Gastrocnemius medialis (tissue), 4 donors: ENCODE measurements at regions not wholly inside any gene's neighbourhood (a gene's known extent, or its start where the extent isn't known, plus 50 kb on each side); places are given as distances from the start of the nearest gene placed in this dataset.

Experiments
- ATAC-seq, 2 donors: fragments of 150-250 bp; one replicate each; pipeline ENCODE4 v1.9.1; 2016
- DNase-seq, 2 donors: peaks; one replicate each; pipeline ENCODE4 v3.0.0-alpha.2; 2019
- H3K27ac ChIP-seq, 4 donors: fragments of 200-600 bp; sonication (generic); 1 replicate in 1 of 4; 2 replicates in 3 of 4; pipeline ENCODE4 v1.5.1; 2016 to 2018; ENCODE audit warnings: mild to moderate bottlenecking in 2 of 4, moderate library complexity in 1 of 4
- H3K27me3 ChIP-seq, 3 donors: fragments of 200-600 bp; sonication (generic) in 2 of 3; 1 replicate in 1 of 3; 2 replicates in 2 of 3; pipeline versions ENCODE4 v1.5.1 to v1.6.0; 2016 to 2019; ENCODE audit warnings: mild to moderate bottlenecking in 1 of 3, moderate library complexity in 1 of 3
- H3K36me3 ChIP-seq, 2 donors: fragments of 200-600 bp; sonication (generic) in 1 of 2; one replicate each; pipeline ENCODE4 v1.5.1; 2017 to 2018
- H3K4me1 ChIP-seq, 2 donors: fragments of 200-600 bp; sonication (generic) in 1 of 2; one replicate each; pipeline ENCODE4 v1.5.1; 2016 to 2017; ENCODE audit warnings: mild to moderate bottlenecking in 2 of 2
- H3K4me3 ChIP-seq, 4 donors: fragments of 200-600 bp; sonication (generic) in 3 of 4; 1 replicate in 1 of 4; 2 replicates in 3 of 4; pipeline ENCODE4 v1.5.1; 2016 to 2019; ENCODE audit warnings: mild to moderate bottlenecking in 2 of 4
- H3K9me3 ChIP-seq, 3 donors: fragments of 200-600 bp; sonication (generic) in 2 of 3; 1 replicate in 1 of 3; 2 replicates in 2 of 3; pipeline ENCODE4 v1.5.1; 2016 to 2019
- CTCF ChIP-seq, 5 experiments: fragments of 450-650 bp in 3 of 5; fragments of 200-600 bp in 2 of 5; sonication (generic) in 2 of 5; IDR thresholded peaks in 4 of 5; conservative IDR thresholded peaks in 1 of 5; 1 replicate in 4 of 5; 2 replicates in 1 of 5; pipeline ENCODE4 v1.5.1; 2016 to 2019; ENCODE audit warnings: antibody characterized with exemption in 5 of 5, mild to moderate bottlenecking in 3 of 5, moderate library complexity in 3 of 5
- POLR2A ChIP-seq, 2 donors: fragments of 450-650 bp; IDR thresholded peaks; one replicate each; pipeline ENCODE4 v1.6.1; 2017; ENCODE audit warnings: antibody characterized with exemption in 2 of 2, mild to moderate bottlenecking in 2 of 2, moderate library complexity in 2 of 2
- in situ Hi-C, 4 donors: fragments of 200-750 bp; cut with MboI; loops; one replicate each; pipeline versions ENCODE4 v1.15.0 to v1.8.0; 2017; ENCODE audit warnings: low sequenced_read_pairs in 4 of 4
- intact Hi-C: fragments of 100-400 bp; cut with DNase I; formaldehyde crosslinking; loops from one replicate; pipeline ENCODE4 v1.15.1; 2023; ENCODE audit warnings: low total_unique reads

DNA sequence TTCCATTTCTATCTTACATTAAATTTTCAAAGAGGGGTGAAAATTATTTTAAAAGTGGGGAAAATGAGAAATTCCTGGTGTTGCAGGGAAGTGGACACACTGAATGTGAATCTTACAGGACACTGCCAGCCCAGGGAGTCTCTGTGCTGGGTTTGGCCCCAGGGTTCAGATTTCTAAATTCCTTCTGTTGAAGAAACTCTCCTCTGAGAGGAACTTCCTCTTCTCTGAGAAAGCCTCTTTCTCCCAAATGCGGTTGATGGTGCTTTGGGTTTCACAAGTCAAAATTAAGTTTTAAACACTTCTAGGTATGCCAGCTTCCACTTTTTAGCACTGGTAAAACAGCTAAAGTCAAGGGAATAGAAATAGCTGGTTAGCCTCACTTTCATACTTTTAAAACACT lies 317.9 kb upstream of the ITGA1 start:
- no peaks in the 10 kb centered on the region for H3K27me3 ChIP-seq
- ATAC-seq (no peak), DNase-seq (no peak)
- no peak overlapping the region for H3K4me3 ChIP-seq
- no peaks in the 10 kb centered on the region for H3K4me1 ChIP-seq
- H3K9me3 ChIP-seq = no peaks in the 10 kb centered on the region
- no peak overlapping the region for H3K27ac ChIP-seq
- in situ Hi-C loops = no loop called here
- H3K36me3 ChIP-seq = no peaks in the 10 kb centered on the region
- no peak for TF ChIP-seq POLR2A (IDR thresholded peaks at IDR 0.05)
- TF ChIP-seq CTCF (IDR thresholded peaks at IDR 0.05 in 4 of 5, conservative IDR thresholded peaks at IDR 0.05 in 1 of 5) = no peak
- intact Hi-C loops = no loop called here

DNA sequence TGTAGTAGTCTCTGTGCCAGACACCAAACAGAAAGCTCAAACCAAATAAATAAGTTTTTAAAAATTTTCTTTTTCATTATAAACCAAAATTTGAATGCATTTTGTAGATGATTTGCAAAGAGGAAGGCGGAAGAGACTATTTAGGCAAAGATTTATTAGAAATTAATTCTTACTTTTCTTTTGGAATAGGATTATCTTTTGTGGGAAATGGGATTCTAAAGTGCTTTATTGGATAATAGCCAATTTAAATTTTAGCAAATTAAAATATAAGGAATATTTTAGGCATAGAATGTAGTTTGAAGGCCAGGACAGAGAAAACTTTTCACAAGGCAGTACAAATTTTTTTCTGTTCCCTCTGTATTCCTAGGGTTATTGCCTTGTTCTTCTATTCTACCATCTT lies 311.4 kb upstream of the ITGA1 start:
- no peak overlapping the region for H3K27ac ChIP-seq
- H3K36me3 ChIP-seq = no peaks in the 10 kb centered on the region
- intact Hi-C loops = no loop called here
- no peaks in the 10 kb centered on the region for H3K4me1 ChIP-seq
- DNase-seq (no peak), ATAC-seq (no peak)
- H3K9me3 ChIP-seq = no peaks in the 10 kb centered on the region
- H3K4me3 ChIP-seq = no peak overlapping the region
- in situ Hi-C loops = no loop called here
- TF ChIP-seq CTCF (IDR thresholded peaks at IDR 0.05 in 4 of 5, conservative IDR thresholded peaks at IDR 0.05 in 1 of 5) (no peak), POLR2A (IDR thresholded peaks at IDR 0.05) (no peak)
- no peaks in the 10 kb centered on the region for H3K27me3 ChIP-seq

DNA sequence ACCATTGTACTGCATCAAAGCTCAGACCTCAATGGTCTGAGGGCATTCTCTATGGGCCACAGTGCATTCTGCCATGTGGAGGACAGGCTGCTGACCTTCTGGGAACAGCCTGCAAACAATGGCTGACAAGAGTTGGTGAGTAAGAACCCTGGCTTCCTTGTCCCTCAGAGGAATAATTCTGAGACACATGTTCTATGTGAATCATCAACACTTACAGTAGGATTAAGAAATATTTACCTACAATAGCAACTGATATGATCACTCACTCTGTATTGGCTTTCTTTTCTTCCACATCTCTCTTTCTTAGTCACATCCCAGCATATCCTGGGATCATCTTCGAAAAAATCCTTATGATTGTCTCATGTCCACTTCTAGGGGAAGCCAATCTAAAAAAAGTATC lies 306.5 kb upstream of the ITGA1 start:
- Histone ChIP-seq H3K36me3 (no peaks in the 10 kb centered on the region), H3K4me1 (no peaks in the 10 kb centered on the region), H3K4me3 (no peak overlapping the region), H3K27me3 (no peaks in the 10 kb centered on the region), H3K27ac (no peak overlapping the region), H3K9me3 (no peaks in the 10 kb centered on the region)
- DNase-seq (no peak), ATAC-seq (no peak)
- intact Hi-C loops = no loop called here
- no peak for TF ChIP-seq POLR2A (IDR thresholded peaks at IDR 0.05)
- no peak for TF ChIP-seq CTCF (IDR thresholded peaks at IDR 0.05 in 4 of 5, conservative IDR thresholded peaks at IDR 0.05 in 1 of 5)
- in situ Hi-C loops = no loop called here

DNA sequence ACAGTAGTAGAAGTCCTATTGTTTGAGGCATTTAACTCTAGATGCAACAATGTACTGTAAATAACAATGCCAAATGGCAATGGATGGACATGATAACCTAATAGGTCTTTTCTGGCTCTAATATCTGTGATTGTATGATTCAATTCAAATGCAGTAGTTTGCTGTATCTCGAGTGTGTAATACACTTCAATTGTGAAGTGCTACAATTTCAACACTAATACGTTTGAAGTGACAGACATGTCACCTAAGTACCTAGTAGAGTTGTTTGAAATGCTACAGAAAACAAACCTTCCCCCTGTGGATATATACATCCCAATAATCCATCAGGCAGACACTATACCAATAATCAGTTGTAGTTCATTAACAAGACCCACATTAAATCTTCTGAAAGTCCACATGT lies 305.9 kb upstream of the ITGA1 start:
- DNase-seq (no peak), ATAC-seq (no peak)
- H3K9me3 ChIP-seq = no peaks in the 10 kb centered on the region
- H3K27ac ChIP-seq = no peak overlapping the region
- H3K4me3 ChIP-seq = no peak overlapping the region
- intact Hi-C loops = no loop called here
- H3K36me3 ChIP-seq = no peaks in the 10 kb centered on the region
- no peaks in the 10 kb centered on the region for H3K4me1 ChIP-seq
- TF ChIP-seq CTCF (IDR thresholded peaks at IDR 0.05 in 4 of 5, conservative IDR thresholded peaks at IDR 0.05 in 1 of 5) (no peak), POLR2A (IDR thresholded peaks at IDR 0.05) (no peak)
- no peaks in the 10 kb centered on the region for H3K27me3 ChIP-seq
- in situ Hi-C loops = no loop called here

DNA sequence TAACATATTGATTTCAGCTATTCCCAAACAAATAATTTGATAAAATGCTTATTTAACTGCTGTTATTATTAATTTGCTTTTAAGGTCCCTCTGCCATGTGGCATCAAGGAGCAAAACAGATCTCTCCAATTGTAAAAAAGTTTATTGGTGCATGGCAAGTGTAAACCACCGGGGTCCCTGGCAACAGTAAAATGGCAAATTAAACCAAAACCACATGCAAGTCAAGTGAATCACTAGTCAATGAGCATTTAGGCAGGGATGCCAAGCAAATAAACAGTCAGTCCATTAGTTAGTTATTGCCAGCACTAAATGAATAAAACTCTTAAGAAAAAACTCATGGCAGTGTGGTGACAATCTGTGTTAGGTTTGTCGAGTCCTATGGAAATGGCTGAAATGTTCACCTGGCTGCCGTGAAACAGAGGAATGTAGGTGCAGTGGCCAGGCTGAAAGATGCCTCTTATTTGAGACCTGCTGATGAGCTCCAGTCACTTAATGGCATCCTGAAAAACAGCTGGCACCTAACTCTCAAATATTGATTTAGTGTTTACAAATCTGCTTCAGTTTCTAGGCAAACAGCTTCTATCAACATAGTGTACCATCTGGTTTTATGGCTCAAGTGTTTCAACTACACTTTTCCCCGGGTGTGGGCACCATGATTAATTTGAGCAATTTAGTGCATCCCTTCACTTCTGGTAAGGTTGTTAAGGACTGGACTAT lies 296.5 kb upstream of the ITGA1 start:
- no peaks in the 10 kb centered on the region for H3K36me3 ChIP-seq
- no peak overlapping the region for H3K4me3 ChIP-seq
- ATAC-seq (no peak), DNase-seq (no peak)
- in situ Hi-C loops = no loop called here
- TF ChIP-seq CTCF (IDR thresholded peaks at IDR 0.05 in 4 of 5, conservative IDR thresholded peaks at IDR 0.05 in 1 of 5) (no peak), POLR2A (IDR thresholded peaks at IDR 0.05) (no peak)
- H3K27ac ChIP-seq = no peak overlapping the region
- H3K27me3 ChIP-seq = no peaks in the 10 kb centered on the region
- H3K4me1 ChIP-seq = no peaks in the 10 kb centered on the region
- intact Hi-C loops = no loop called here
- H3K9me3 ChIP-seq = no peaks in the 10 kb centered on the region
